Upper lobe of left lung (tissue), 6 donors: ENCODE measurements at regions not wholly inside any gene's neighbourhood (a gene's known extent, or its start where the extent isn't known, plus 50 kb on each side); places are given as distances from the start of the nearest gene placed in this dataset.

Experiments
- ATAC-seq, 2 donors: fragments of 200-7000 bp; cut with Tn5 transposase; one replicate each; pipeline ENCODE4 v1.9.1; 2022; ENCODE audit warnings: mild to moderate bottlenecking in 2 of 2, moderate library complexity in 2 of 2; ENCODE audit not compliant: low FRiP score in 2 of 2
- DNase-seq, 2 donors: peaks; one replicate each; pipeline ENCODE4 v3.0.0-alpha.2; 2019 to 2020
- H3K27ac ChIP-seq, 4 donors: fragments of 200-600 bp; sonication (generic); one replicate each; pipeline ENCODE4 v1.5.1; 2016 to 2019
- H3K27me3 ChIP-seq, 4 donors: fragments of 200-600 bp; sonication (generic); one replicate each; pipeline ENCODE4 v1.5.1; 2017 to 2019
- H3K36me3 ChIP-seq, 4 donors: fragments of 200-600 bp; sonication (generic); one replicate each; pipeline ENCODE4 v1.5.1; 2016 to 2019
- H3K4me1 ChIP-seq, 4 donors: fragments of 200-600 bp; sonication (generic); one replicate each; pipeline ENCODE4 v1.5.1; 2018 to 2019
- H3K4me3 ChIP-seq, 4 donors: fragments of 200-600 bp; sonication (generic); one replicate each; pipeline ENCODE4 v1.5.1; 2017 to 2019; ENCODE audit warnings: mild to moderate bottlenecking in 2 of 4, moderate library complexity in 1 of 4
- H3K9me3 ChIP-seq, 4 donors: fragments of 200-600 bp; sonication (generic); one replicate each; pipeline ENCODE4 v1.5.1; 2018 to 2019
- EP300 ChIP-seq, 4 donors: sonication (generic); formaldehyde crosslinking; IDR thresholded peaks; one replicate each; pipeline ENCODE4 v1.5.1; 2017; ENCODE audit warnings: antibody characterized with exemption in 4 of 4, control low read depth in 2 of 4
- POLR2A ChIP-seq, 4 donors: fragments of 450-650 bp; IDR thresholded peaks; one replicate each; pipeline ENCODE4 v1.5.1; 2016 to 2017; ENCODE audit warnings: antibody characterized with exemption in 4 of 4, mild to moderate bottlenecking in 2 of 4
- POLR2AphosphoS5 ChIP-seq, 2 donors: sonication (generic); formaldehyde crosslinking; IDR thresholded peaks; one replicate each; pipeline ENCODE4 v1.5.1; 2017; ENCODE audit warnings: antibody characterized with exemption in 2 of 2
- WGBS, 2 donors: methylation state at CpG; one replicate each; pipeline ENCODE4 v1.1.5; 2017 to 2018; 5-methylcytosine and 5-hydroxymethylcytosine counted together
- TF ChIP-seq, protein P1 (sequence below), 6 experiments: fragments of 450-650 bp in 4 of 6; fragments of 200-600 bp in 2 of 6; sonication (generic) in 2 of 6; IDR thresholded peaks; one replicate each; pipeline ENCODE4 v1.5.1; 2016 to 2019; ENCODE audit warnings: antibody characterized with exemption in 6 of 6
- donor health status: DM: no; HTN: no; CAD: no; lungs with moderate emphysema.
- donor health status: DM: no; HTN: yes; CAD: no; lungs with severe emphysema.

GRCh38 chr10:113450046-113450804, 102.6 kb upstream of the HABP2 start:
- Histone ChIP-seq H3K27me3 (no peaks in the 10 kb centered on the region), H3K9me3 (no peaks in the 10 kb centered on the region), H3K4me1 (peaks cover 0 to 8% (median 5%) of the 10 kb centered on the region in 4 donors), H3K27ac (no peak overlapping the region), H3K4me3 (no peak overlapping the region), H3K36me3 (no peaks in the 10 kb centered on the region)
- TF ChIP-seq POLR2A (IDR thresholded peaks at IDR 0.05) (no peak), EP300 (IDR thresholded peaks at IDR 0.05) (no peak), POLR2AphosphoS5 (IDR thresholded peaks at IDR 0.05) (no peak)
- TF ChIP-seq, protein P1, sequence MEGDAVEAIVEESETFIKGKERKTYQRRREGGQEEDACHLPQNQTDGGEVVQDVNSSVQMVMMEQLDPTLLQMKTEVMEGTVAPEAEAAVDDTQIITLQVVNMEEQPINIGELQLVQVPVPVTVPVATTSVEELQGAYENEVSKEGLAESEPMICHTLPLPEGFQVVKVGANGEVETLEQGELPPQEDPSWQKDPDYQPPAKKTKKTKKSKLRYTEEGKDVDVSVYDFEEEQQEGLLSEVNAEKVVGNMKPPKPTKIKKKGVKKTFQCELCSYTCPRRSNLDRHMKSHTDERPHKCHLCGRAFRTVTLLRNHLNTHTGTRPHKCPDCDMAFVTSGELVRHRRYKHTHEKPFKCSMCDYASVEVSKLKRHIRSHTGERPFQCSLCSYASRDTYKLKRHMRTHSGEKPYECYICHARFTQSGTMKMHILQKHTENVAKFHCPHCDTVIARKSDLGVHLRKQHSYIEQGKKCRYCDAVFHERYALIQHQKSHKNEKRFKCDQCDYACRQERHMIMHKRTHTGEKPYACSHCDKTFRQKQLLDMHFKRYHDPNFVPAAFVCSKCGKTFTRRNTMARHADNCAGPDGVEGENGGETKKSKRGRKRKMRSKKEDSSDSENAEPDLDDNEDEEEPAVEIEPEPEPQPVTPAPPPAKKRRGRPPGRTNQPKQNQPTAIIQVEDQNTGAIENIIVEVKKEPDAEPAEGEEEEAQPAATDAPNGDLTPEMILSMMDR (IDR thresholded peaks at IDR 0.05) = no peak
- no peak for ATAC-seq
- no peak for DNase-seq
- WGBS, 2 donors = 73 to 79% methylated on average over 9 of the region's 9 CpGs

DNA sequence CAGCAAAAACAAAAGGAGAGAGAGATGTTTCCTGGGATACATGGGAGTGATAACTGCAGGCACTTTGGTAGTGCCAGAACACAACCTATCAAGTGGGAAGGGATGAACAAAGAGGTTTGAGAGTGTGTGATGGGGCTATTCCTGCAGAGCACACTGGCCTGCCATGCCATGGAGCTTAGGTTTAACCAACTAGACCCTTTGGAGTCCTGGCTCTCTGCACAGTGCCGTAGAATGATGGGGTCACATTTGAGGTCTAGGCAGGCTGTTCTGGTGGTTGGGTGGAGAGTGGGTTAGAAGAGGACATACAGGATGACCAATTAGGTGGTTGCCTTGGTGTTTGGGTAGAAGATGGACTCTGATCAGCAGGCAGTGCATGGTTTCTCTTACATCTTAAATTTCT, 101.9 kb upstream of the HABP2 start:
- 92 to 100% methylated on average over 1 of the region's 1 CpG for WGBS, 2 donors

DNA sequence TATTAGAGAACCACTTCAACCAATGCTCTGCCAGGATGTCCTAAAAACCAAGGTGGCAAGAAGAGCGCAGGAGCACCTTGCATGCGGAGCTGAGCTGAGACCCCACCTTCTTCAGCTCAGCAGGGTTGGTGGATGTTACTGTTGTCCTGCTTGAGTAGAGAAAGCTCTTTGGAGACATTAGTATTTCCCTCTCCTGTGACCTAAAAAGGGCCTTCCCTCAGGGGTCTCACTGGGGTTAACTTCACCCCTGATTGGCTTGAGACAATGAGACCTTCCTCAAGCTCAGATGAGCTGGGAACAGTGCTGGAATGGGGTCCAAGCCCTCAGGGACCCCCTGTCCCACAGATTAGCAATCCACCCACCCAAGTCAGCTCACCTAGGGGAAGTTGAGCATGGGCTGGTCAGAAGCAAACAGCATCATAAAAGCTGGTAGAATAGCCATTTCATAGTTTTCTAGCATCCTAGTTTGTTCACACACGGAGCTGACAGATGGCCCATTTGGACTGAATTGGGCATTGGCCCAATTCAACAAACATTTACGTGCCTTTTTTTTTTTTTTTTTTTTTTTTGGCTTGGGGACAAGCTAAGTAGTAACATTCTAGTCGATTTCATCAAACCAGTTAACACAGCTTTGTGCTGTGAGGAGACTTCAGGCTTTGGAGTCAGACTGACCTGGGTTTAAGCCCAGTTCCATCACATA, 100.6 kb upstream of the HABP2 start:
- no peak overlapping the region for H3K27ac ChIP-seq
- no peak for DNase-seq
- H3K4me3 ChIP-seq = no peak overlapping the region
- H3K27me3 ChIP-seq = no peaks in the 10 kb centered on the region
- H3K9me3 ChIP-seq = no peaks in the 10 kb centered on the region
- TF ChIP-seq, protein P1 (IDR thresholded peaks at IDR 0.05) = no peak
- TF ChIP-seq POLR2AphosphoS5 (IDR thresholded peaks at IDR 0.05) (no peak), POLR2A (IDR thresholded peaks at IDR 0.05) (no peak), EP300 (IDR thresholded peaks at IDR 0.05) (no peak)
- 72 to 81% methylated on average over 5 of the region's 5 CpGs for WGBS, 2 donors
- H3K36me3 ChIP-seq = no peaks in the 10 kb centered on the region
- peaks cover 0 to 8% (median 5%) of the 10 kb centered on the region in 4 donors for H3K4me1 ChIP-seq
- no peak for ATAC-seq

More for the DNA sequence above, 101.9 kb upstream of the HABP2 start:
- Histone ChIP-seq H3K4me3 (no peak overlapping the region), H3K4me1 (peaks cover 0 to 8% (median 5%) of the 10 kb centered on the region in 4 donors), H3K27ac (no peak overlapping the region), H3K36me3 (no peaks in the 10 kb centered on the region), H3K27me3 (no peaks in the 10 kb centered on the region), H3K9me3 (no peaks in the 10 kb centered on the region)
- no peak for DNase-seq
- no peak for ATAC-seq
- TF ChIP-seq EP300 (IDR thresholded peaks at IDR 0.05) (no peak), POLR2AphosphoS5 (IDR thresholded peaks at IDR 0.05) (no peak), POLR2A (IDR thresholded peaks at IDR 0.05) (no peak)
- TF ChIP-seq, protein P1 (IDR thresholded peaks at IDR 0.05) = no peak

- no peak overlapping the region for H3K27ac ChIP-seq
- no peaks in the 10 kb centered on the region for H3K36me3 ChIP-seq
- ATAC-seq = no peak
- no peak for DNase-seq
- H3K4me3 ChIP-seq = no peak overlapping the region
- no peaks in the 10 kb centered on the region for H3K27me3 ChIP-seq
- H3K9me3 ChIP-seq = no peaks in the 10 kb centered on the region
- H3K4me1 ChIP-seq = peaks cover 0 to 8% (median 5%) of the 10 kb centered on the region in 4 donors
- TF ChIP-seq, protein P1 (IDR thresholded peaks at IDR 0.05) = no peak
- TF ChIP-seq POLR2AphosphoS5 (IDR thresholded peaks at IDR 0.05) (no peak), POLR2A (IDR thresholded peaks at IDR 0.05) (no peak), EP300 (IDR thresholded peaks at IDR 0.05) (no peak)
- WGBS, 2 donors = 91 to 93% methylated on average over 6 of the region's 6 CpGs
These were observed 99.5 kb upstream of the HABP2 start for GRCh38 chr10:113453351-113453750.
